ENCODE measurements at regions not wholly inside any gene's neighbourhood (a gene's known extent, or its start where the extent isn't known, plus 50 kb on each side); places are given as distances from the start of the nearest gene placed in this dataset.

- ATAC-seq, result no peak
- DNase-seq (ENCODE audit: low spot score), result no peak
These were observed 138.4 kb upstream of the CTTNBP2 start for GRCh38 chr7:118011652-118012051.

GRCh38 chr7:118013252-118014010, 140.2 kb upstream of the CTTNBP2 start:
- ATAC-seq (no peak), DNase-seq (ENCODE audit: low spot score) (no peak)

- DNase-seq (ENCODE audit: low spot score), result no peak
- no peak for ATAC-seq
These were observed 149.3 kb upstream of the CTTNBP2 start for GRCh38 chr7:118022546-118022945.

- ATAC-seq, result peak; percentile 58
These were observed 153.6 kb upstream of the CTTNBP2 start for GRCh38 chr7:118026791-118027190.

GRCh38 chr7:118028226-118028625, 155.0 kb upstream of the CTTNBP2 start:
- ATAC-seq (no peak), DNase-seq (ENCODE audit: low spot score) (no peak)

More at GRCh38 chr7:118026791-118027190, 153.6 kb upstream of the CTTNBP2 start:
- DNase-seq (ENCODE audit: low spot score), result no peak

- DNase-seq (ENCODE audit: low spot score), result no peak
- peak; percentile 48 for ATAC-seq
These were observed 154.0 kb upstream of the LSM8 start for GRCh38 chr7:118029826-118030422.

GRCh38 chr7:118033273-118033672, 150.7 kb upstream of the LSM8 start:
- DNase-seq (ENCODE audit: low spot score) (no peak), ATAC-seq (no peak)

GRCh38 chr7:118039963-118040489, 143.9 kb upstream of the LSM8 start:
- no peak for ATAC-seq
- no peak for DNase-seq (ENCODE audit: low spot score)

GRCh38 chr7:118040562-118040961, 143.4 kb upstream of the LSM8 start:
- DNase-seq (ENCODE audit: low spot score), result no peak
- ATAC-seq, result no peak

GRCh38 chr7:118041251-118041878, 142.6 kb upstream of the LSM8 start:
- no peak for DNase-seq (ENCODE audit: low spot score)
- no peak for ATAC-seq

GRCh38 chr7:118045629-118046028, 138.3 kb upstream of the LSM8 start:
- DNase-seq (ENCODE audit: low spot score), result no peak
- no peak for ATAC-seq

- ATAC-seq (no peak), DNase-seq (ENCODE audit: low spot score) (no peak)
These were observed 137.9 kb upstream of the LSM8 start for GRCh38 chr7:118046086-118046485.

GRCh38 chr7:118046801-118047200, 137.2 kb upstream of the LSM8 start:
- no peak for ATAC-seq
- DNase-seq (ENCODE audit: low spot score), result no peak

- DNase-seq (ENCODE audit: low spot score), result no peak
These were observed 131.6 kb upstream of the LSM8 start for GRCh38 chr7:118052336-118052735.

GRCh38 chr7:118053353-118053752, 130.6 kb upstream of the LSM8 start:
- no peak for ATAC-seq
- DNase-seq (ENCODE audit: low spot score), result no peak

More at GRCh38 chr7:118052336-118052735, 131.6 kb upstream of the LSM8 start:
- no peak for ATAC-seq

GRCh38 chr7:118054529-118054928, 129.4 kb upstream of the LSM8 start:
- no peak for ATAC-seq
- no peak for DNase-seq (ENCODE audit: low spot score)

GRCh38 chr7:118055647-118056046, 128.3 kb upstream of the LSM8 start:
- DNase-seq (ENCODE audit: low spot score), result no peak
- no peak for ATAC-seq

- DNase-seq (ENCODE audit: low spot score) (no peak), ATAC-seq (no peak)
These were observed 126.6 kb upstream of the LSM8 start for GRCh38 chr7:118057404-118057803.

- no peak for DNase-seq (ENCODE audit: low spot score)
- ATAC-seq, result no peak
These were observed 124.8 kb upstream of the LSM8 start for GRCh38 chr7:118059209-118059608.

- no peak for ATAC-seq
These were observed 123.3 kb upstream of the LSM8 start for GRCh38 chr7:118060692-118061091.

GRCh38 chr7:118061386-118061785, 122.6 kb upstream of the LSM8 start:
- ATAC-seq, result no peak

More at GRCh38 chr7:118060692-118061091, 123.3 kb upstream of the LSM8 start:
- no peak for DNase-seq (ENCODE audit: low spot score)

More at GRCh38 chr7:118061386-118061785, 122.6 kb upstream of the LSM8 start:
- DNase-seq (ENCODE audit: low spot score), result no peak
